ENCODE measurements at regions not wholly inside any gene's neighbourhood (a gene's known extent, or its start where the extent isn't known, plus 50 kb on each side); places are given as distances from the start of the nearest gene placed in this dataset.

- H3K27me3 ChIP-seq (ENCODE audit: control insufficient read depth in 4 of 4, insufficient read depth in 4 of 4, low read length in 3 of 4): no peaks in the 10 kb centered on the region
- no peaks in the 10 kb centered on the region for H3K4me1 ChIP-seq (ENCODE audit: control insufficient read depth in 4 of 4, insufficient read depth in 4 of 4, low read length in 3 of 4)
- no peak overlapping the region for H3K4me3 ChIP-seq (ENCODE audit: low read depth in 1 of 3, low read length in 3 of 3)
- no peak overlapping the region for H3K9ac ChIP-seq (ENCODE audit: low read depth in 1 of 2, low read length in 2 of 2)
- H3K36me3 ChIP-seq (ENCODE audit: control insufficient read depth in 4 of 4, insufficient read depth in 3 of 4, low read depth in 1 of 4, low read length in 3 of 4): no peaks in the 10 kb centered on the region
- H3K9me3 ChIP-seq (ENCODE audit: control insufficient read depth in 4 of 4, low read length in 3 of 4): no peaks in the 10 kb centered on the region
- H3K27ac ChIP-seq (ENCODE audit: low read depth in 1 of 2, low read length in 2 of 2): no peak overlapping the region
- DNase-seq (ENCODE audit: low spot score): no peak
- TF ChIP-seq REST (IDR thresholded peaks at IDR 0.05): no peak
- no peak for TF ChIP-seq TAF1 (conservative IDR thresholded peaks at IDR 0.05)
Measured at GRCh38 chr6:130674604-130675003, 152.6 kb upstream of the SMLR1 start.

GRCh38 chr6:130675072-130675471, 152.1 kb upstream of the SMLR1 start:
- TF ChIP-seq ATF3 (IDR thresholded peaks at IDR 0.05) (no peak), SP1 (IDR thresholded peaks at IDR 0.05) (no peak), HNF4G (IDR thresholded peaks at IDR 0.05) (no peak), MAX (IDR thresholded peaks at IDR 0.05) (no peak), RXRA (IDR thresholded peaks at IDR 0.05) (no peak), FOXA1 (IDR thresholded peaks at IDR 0.05) (no peak), FOXA2 (IDR thresholded peaks at IDR 0.05) (no peak), JUND (IDR thresholded peaks at IDR 0.05) (no peak), CTCF (IDR thresholded peaks at IDR 0.05; ENCODE audit: low read depth, low read length, missing input control) (no peak), EGR1 (IDR thresholded peaks at IDR 0.05; ENCODE audit: low read depth in 2 of 2) (no peak), ZBTB33 (IDR thresholded peaks at IDR 0.05) (no peak), TAF1 (conservative IDR thresholded peaks at IDR 0.05) (no peak), NR2F2 (IDR thresholded peaks at IDR 0.05) (no peak), REST (IDR thresholded peaks at IDR 0.05) (no peak), HNF4A (conservative IDR thresholded peaks at IDR 0.05) (no peak), GABPA (IDR thresholded peaks at IDR 0.05 in 1 of 2, conservative IDR thresholded peaks at IDR 0.05 in 1 of 2) (no peak), RAD21 (IDR thresholded peaks at IDR 0.05) (no peak), YY1 (IDR thresholded peaks at IDR 0.05) (no peak)
- Histone ChIP-seq H3K4me1 (ENCODE audit: control insufficient read depth in 4 of 4, insufficient read depth in 4 of 4, low read length in 3 of 4) (no peaks in the 10 kb centered on the region), H3K9ac (ENCODE audit: low read depth in 1 of 2, low read length in 2 of 2) (no peak overlapping the region), H3K4me3 (ENCODE audit: low read depth in 1 of 3, low read length in 3 of 3) (no peak overlapping the region), H3K27ac (ENCODE audit: low read depth in 1 of 2, low read length in 2 of 2) (no peak overlapping the region), H3K36me3 (ENCODE audit: control insufficient read depth in 4 of 4, insufficient read depth in 3 of 4, low read depth in 1 of 4, low read length in 3 of 4) (no peaks in the 10 kb centered on the region), H3K9me3 (ENCODE audit: control insufficient read depth in 4 of 4, low read length in 3 of 4) (no peaks in the 10 kb centered on the region), H3K27me3 (ENCODE audit: control insufficient read depth in 4 of 4, insufficient read depth in 4 of 4, low read length in 3 of 4) (no peaks in the 10 kb centered on the region)
- no peak for DNase-seq (ENCODE audit: low spot score)
- WGBS: 61% methylated on average over 3 of the region's 3 CpGs
